Uterus (tissue), 3 donors: ENCODE measurements at regions not wholly inside any gene's neighbourhood (a gene's known extent, or its start where the extent isn't known, plus 50 kb on each side); places are given as distances from the start of the nearest gene placed in this dataset.

Experiments used
- DNase-seq, 2 donors: peaks; one replicate each; pipeline ENCODE4 v3.0.0-alpha.2; 2019 to 2020
- H3K27ac ChIP-seq, 2 donors: fragments of 200-600 bp; sonication (generic); 1 replicate in 1 of 2; 2 replicates in 1 of 2; pipeline ENCODE4 v1.5.1; 2016 to 2018
- H3K27me3 ChIP-seq, 2 donors: fragments of 200-600 bp; sonication (generic); one replicate each; pipeline ENCODE4 v1.5.1; 2018 to 2019; ENCODE audit warnings: control low read depth in 1 of 2
- H3K36me3 ChIP-seq, 2 donors: fragments of 200-600 bp; sonication (generic); one replicate each; pipeline ENCODE4 v1.5.1; 2019; ENCODE audit warnings: control low read depth in 1 of 2
- H3K4me1 ChIP-seq, 2 donors: fragments of 200-600 bp; sonication (generic); one replicate each; pipeline ENCODE4 v1.5.1; 2018 to 2019; ENCODE audit warnings: control low read depth in 1 of 2
- H3K4me3 ChIP-seq, 2 donors: fragments of 200-600 bp; sonication (generic); 1 replicate in 1 of 2; 2 replicates in 1 of 2; pipeline ENCODE4 v1.5.1; 2018 to 2019; ENCODE audit warnings: mild to moderate bottlenecking in 1 of 2
- H3K9me3 ChIP-seq, 2 donors: fragments of 200-600 bp; sonication (generic); one replicate each; pipeline ENCODE4 v1.5.1; 2019; ENCODE audit warnings: control low read depth in 1 of 2
- CTCF ChIP-seq, 4 experiments: fragments of 200-600 bp in 2 of 4; fragments of 450-650 bp in 2 of 4; sonication (generic) in 2 of 4; IDR thresholded peaks; one replicate each; pipeline ENCODE4 v1.5.1; 2016 to 2019; ENCODE audit warnings: antibody characterized with exemption in 4 of 4, mild to moderate bottlenecking in 2 of 4, moderate library complexity in 1 of 4
- POLR2A ChIP-seq, 2 donors: fragments of 450-650 bp; IDR thresholded peaks; one replicate each; pipeline ENCODE4 v1.6.1; 2016; ENCODE audit warnings: antibody characterized with exemption in 2 of 2, mild to moderate bottlenecking in 1 of 2, moderate library complexity in 1 of 2
- intact Hi-C: fragments of 100-400 bp; cut with DNase I; formaldehyde crosslinking; loops from one replicate; pipeline ENCODE4 v1.15.1; 2023; ENCODE audit warnings: low total_unique reads
- donor health status: DM: yes; HTN: yes; CAD: no.

- no peaks in the 10 kb centered on the region for H3K36me3 ChIP-seq
- H3K4me3 ChIP-seq = no peak overlapping the region
- H3K9me3 ChIP-seq = no peaks in the 10 kb centered on the region
- no peak overlapping the region for H3K27ac ChIP-seq
- H3K4me1 ChIP-seq = no peaks in the 10 kb centered on the region
- TF ChIP-seq POLR2A (IDR thresholded peaks at IDR 0.05) (no peak), CTCF (IDR thresholded peaks at IDR 0.05) (no peak)
- no peak for DNase-seq
- intact Hi-C loops = loop anchor here (10.0 kb wide), 1 partner anchor 151 kb away; no protein-coding TSS in a partner anchor
- no peaks in the 10 kb centered on the region for H3K27me3 ChIP-seq
These were observed 96.9 kb upstream of the LIFR start for GRCh38 chr5:38653389-38653788.

GRCh38 chr5:38655691-38656090 is 99.2 kb upstream of the LIFR start:
- H3K27me3 ChIP-seq = no peaks in the 10 kb centered on the region
- H3K36me3 ChIP-seq = no peaks in the 10 kb centered on the region
- no peak for TF ChIP-seq CTCF (IDR thresholded peaks at IDR 0.05)
- TF ChIP-seq POLR2A (IDR thresholded peaks at IDR 0.05) = no peak
- no peak overlapping the region for H3K4me3 ChIP-seq
- no peak for DNase-seq
- intact Hi-C loops = loop anchor here (10.0 kb wide), 1 partner anchor 149 kb away; no protein-coding TSS in a partner anchor
- no peaks in the 10 kb centered on the region for H3K4me1 ChIP-seq
- no peak overlapping the region for H3K27ac ChIP-seq
- H3K9me3 ChIP-seq = no peaks in the 10 kb centered on the region

DNA sequence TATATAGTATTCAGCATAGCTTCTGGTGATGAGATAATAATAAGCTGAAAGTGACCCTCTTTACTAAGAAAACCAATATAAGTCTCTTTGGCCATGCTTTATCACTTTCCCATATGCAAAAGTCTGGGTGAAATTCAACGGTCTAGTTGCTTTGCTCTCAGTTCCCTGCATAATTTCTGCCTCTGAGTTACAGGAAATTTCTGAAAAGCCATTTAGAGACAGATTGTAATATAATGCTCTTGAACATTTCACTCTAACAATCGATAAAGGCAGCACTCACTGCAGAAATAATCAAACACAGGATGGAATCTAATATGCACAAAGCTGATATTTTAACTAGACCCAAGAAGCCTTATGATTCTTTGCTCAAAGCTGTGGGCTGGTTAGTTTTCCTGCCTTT is 100.1 kb upstream of the LIFR start:
- H3K9me3 ChIP-seq = no peaks in the 10 kb centered on the region
- no peak overlapping the region for H3K27ac ChIP-seq
- no peaks in the 10 kb centered on the region for H3K4me1 ChIP-seq
- DNase-seq = no peak
- TF ChIP-seq POLR2A (IDR thresholded peaks at IDR 0.05) (no peak), CTCF (IDR thresholded peaks at IDR 0.05) (no peak)
- no peaks in the 10 kb centered on the region for H3K27me3 ChIP-seq
- intact Hi-C loops = loop anchor here (10.0 kb wide), 1 partner anchor 148 kb away; no protein-coding TSS in a partner anchor
- H3K36me3 ChIP-seq = no peaks in the 10 kb centered on the region
- H3K4me3 ChIP-seq = no peak overlapping the region

DNA sequence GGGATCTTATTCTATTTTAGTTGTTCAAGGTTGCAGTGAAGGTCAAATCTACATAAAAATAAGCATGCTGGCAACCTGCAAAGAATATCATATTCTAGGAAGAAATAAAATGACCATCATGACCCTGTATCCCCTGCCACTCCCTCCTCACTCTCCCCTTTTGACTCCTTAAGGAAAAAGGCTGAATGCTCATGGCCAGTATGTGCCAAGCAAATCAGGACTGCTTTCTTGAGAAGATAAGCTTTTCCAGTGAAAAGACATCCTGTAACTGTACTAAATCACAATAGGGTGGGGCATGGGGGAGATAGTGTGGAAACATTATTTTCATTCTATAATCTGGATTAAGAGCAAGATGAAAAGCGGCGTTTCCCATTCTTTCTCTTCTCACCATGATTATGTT is 100.6 kb upstream of the LIFR start:
- H3K4me3 ChIP-seq = no peak overlapping the region
- no peak overlapping the region for H3K27ac ChIP-seq
- TF ChIP-seq CTCF (IDR thresholded peaks at IDR 0.05) (no peak), POLR2A (IDR thresholded peaks at IDR 0.05) (no peak)
- H3K9me3 ChIP-seq = no peaks in the 10 kb centered on the region
- no peak for DNase-seq
- H3K27me3 ChIP-seq = no peaks in the 10 kb centered on the region
- intact Hi-C loops = loop anchor here (10.0 kb wide), 1 partner anchor 148 kb away; no protein-coding TSS in a partner anchor
- no peaks in the 10 kb centered on the region for H3K36me3 ChIP-seq
- H3K4me1 ChIP-seq = no peaks in the 10 kb centered on the region

GRCh38 chr5:38660194-38660668 is 103.8 kb upstream of the LIFR start:
- H3K9me3 ChIP-seq = no peaks in the 10 kb centered on the region
- peak in 1 of 2 donors; percentile 18 for TF ChIP-seq POLR2A (IDR thresholded peaks at IDR 0.05)
- TF ChIP-seq CTCF (IDR thresholded peaks at IDR 0.05) = no peak
- no peaks in the 10 kb centered on the region for H3K4me1 ChIP-seq
- no peak overlapping the region for H3K27ac ChIP-seq
- intact Hi-C loops = no loop called here
- H3K4me3 ChIP-seq = no peak overlapping the region
- H3K36me3 ChIP-seq = no peaks in the 10 kb centered on the region
- DNase-seq = no peak
- no peaks in the 10 kb centered on the region for H3K27me3 ChIP-seq
